GM23248 (cell line): ENCODE measurements at regions not wholly inside any gene's neighbourhood (a gene's known extent, or its start where the extent isn't known, plus 50 kb on each side); places are given as distances from the start of the nearest gene placed in this dataset. TPM values are rescaled to one million over a fixed set of nuclear protein-coding genes. Genes with fewer than 3 reads are reported as not detected.

Source experiments
- DNase-seq: peaks from one replicate; pipeline ENCODE4 v3.0.0-alpha.2; 2015
- H2AFZ ChIP-seq: fragments of 200-600 bp; sonication (generic); 2 replicates; pipeline ENCODE4 v1.6.1; 2016; ENCODE audit warnings: antibody characterized with exemption
- H3F3A ChIP-seq: fragments of 200-600 bp; sonication (generic); 2 replicates; pipeline ENCODE4 v1.6.1; 2016; ENCODE audit warnings: mild to moderate bottlenecking, antibody characterized with exemption, mixed run types; ENCODE audit not compliant: insufficient read depth
- H3K27ac ChIP-seq: fragments of 200-600 bp; sonication (generic); 2 replicates; pipeline ENCODE4 v1.5.1; 2016; ENCODE audit warnings: mild to moderate bottlenecking
- H3K27me3 ChIP-seq: fragments of 200-600 bp; sonication (generic); replicated peaks from 2 replicates; pipeline ENCODE4 v1.6.1; 2016; ENCODE audit warnings: mild to moderate bottlenecking; ENCODE audit not compliant: insufficient read depth
- H3K36me3 ChIP-seq: fragments of 200-600 bp; sonication (generic); 2 replicates; pipeline ENCODE4 v1.6.1; 2016; ENCODE audit warnings: low read depth, mild to moderate bottlenecking
- H3K4me1 ChIP-seq: fragments of 200-600 bp; sonication (generic); 2 replicates; pipeline ENCODE4 v1.6.1; 2016; ENCODE audit warnings: mild to moderate bottlenecking; ENCODE audit not compliant: insufficient read depth
- H3K4me2 ChIP-seq: fragments of 200-600 bp; sonication (generic); one replicate; pipeline ENCODE4 v1.6.1; 2016; ENCODE audit warnings: mild to moderate bottlenecking; ENCODE audit not compliant: unreplicated experiment
- H3K4me3 ChIP-seq: fragments of 200-600 bp; sonication (generic); 2 replicates; pipeline ENCODE4 v1.5.1; 2016; ENCODE audit warnings: mild to moderate bottlenecking
- H3K79me2 ChIP-seq: fragments of 200-600 bp; sonication (generic); 2 replicates; pipeline ENCODE4 v1.6.1; 2016; ENCODE audit warnings: mild to moderate bottlenecking; ENCODE audit not compliant: insufficient read depth
- H3K9ac ChIP-seq: fragments of 200-600 bp; sonication (generic); 2 replicates; pipeline ENCODE4 v1.6.1; 2016; ENCODE audit warnings: mild to moderate bottlenecking
- H3K9me2 ChIP-seq: fragments of 200-600 bp; sonication (generic); 2 replicates; pipeline ENCODE4 v1.6.1; 2016; ENCODE audit warnings: mixed run types, mild to moderate bottlenecking, moderate library complexity; ENCODE audit not compliant: insufficient read depth
- H3K9me3 ChIP-seq: fragments of 200-600 bp; sonication (generic); one replicate; pipeline ENCODE4 v1.6.1; 2017; ENCODE audit warnings: low read depth
- H4K20me1 ChIP-seq: fragments of 200-600 bp; sonication (generic); 2 replicates; pipeline ENCODE4 v1.6.0; 2016; ENCODE audit not compliant: insufficient read depth
- EZH2 ChIP-seq: fragments of 200-600 bp; sonication (generic); IDR thresholded peaks from 2 replicates; pipeline ENCODE4 v1.6.1; 2018; ENCODE audit warnings: antibody characterized with exemption, mild to moderate bottlenecking; ENCODE audit not compliant: insufficient read depth, poor library complexity, severe bottlenecking
- EZH2phosphoT487 ChIP-seq: fragments of 200-600 bp; sonication (generic); IDR thresholded peaks from 2 replicates; pipeline ENCODE4 v1.6.1; 2018; ENCODE audit warnings: antibody characterized with exemption, moderate library complexity, mild to moderate bottlenecking, low read depth; ENCODE audit not compliant: insufficient read depth
- WGBS, 2 experiments: methylation state at CpG; one replicate each; pipeline ENCODE4 v1.1.6; 2015 to 2017; ENCODE audit warnings: low lambda C conversion rate in 2 of 2, low coverage in 1 of 2; ENCODE audit errors: missing lambda C conversion rate in 2 of 2; 5-methylcytosine and 5-hydroxymethylcytosine counted together
- in situ Hi-C: fragments of 300-500 bp; cut with MboI; formaldehyde crosslinking; loops from 2 replicates; pipeline ENCODE4 v1.15.0; 2020
- small RNA-seq: library from RNA; depleted of rRNA; stranded (forward); fragments of <200 nt; gene quantifications from one replicate; pipeline ENCODE3, GENCODE V24; 2014; ENCODE audit warnings: low read depth, low replicate concordance

- H3K9me2 ChIP-seq: no peaks in the 10 kb centered on the region
- H3K9me3 ChIP-seq: no peaks in the 10 kb centered on the region
- no peak overlapping the region for H3K9ac ChIP-seq
- H3F3A ChIP-seq: 0 out of 2 replicates have a peak, but pooled peaks cover 4% of the 10 kb centered on the region
- TF ChIP-seq EZH2phosphoT487: no peak
- TF ChIP-seq EZH2: no peak
- H3K27me3 ChIP-seq: no peaks in the 10 kb centered on the region; the same call in 1 of the 2 replicates
- H3K79me2 ChIP-seq: no peaks in the 10 kb centered on the region
- H4K20me1 ChIP-seq: no peaks in the 10 kb centered on the region
- no peak for DNase-seq
- no peak overlapping the region for H3K27ac ChIP-seq
- no peak overlapping the region for H2AFZ ChIP-seq
- no peak overlapping the region for H3K4me2 ChIP-seq
- no peak overlapping the region for H3K4me3 ChIP-seq
- no peaks in the 10 kb centered on the region for H3K4me1 ChIP-seq
- WGBS, 2 experiments: 75 to 93% methylated on average over 5 of the region's 5 CpGs
- H3K36me3 ChIP-seq: no peaks in the 10 kb centered on the region
- in situ Hi-C loops: no loop called here
Observed at GRCh38 chr17:34204402-34204801, 50.7 kb upstream of the CCL2 start.

Small RNA genes lying in the stretch of these regions (small RNA-seq; reads per million reads assigned to genes)
- not detected for gene RNA5SP438
